HL-60 (cell line): ENCODE measurements at regions not wholly inside any gene's neighbourhood (a gene's known extent, or its start where the extent isn't known, plus 50 kb on each side); places are given as distances from the start of the nearest gene placed in this dataset.

ENCODE experiments used
- DNase-seq, 2 experiments: peaks; one replicate each; pipeline ENCODE4 v3.0.0-alpha.2; 2010 to 2020; ENCODE audit warnings: low read depth in 1 of 2, low spot score in 1 of 2
- H3K27ac ChIP-seq: fragments of 250-450 bp; sonication (Bioruptor Pico); replicated peaks from 2 replicates; pipeline ENCODE4 v1.5.1; 2020; ENCODE audit warnings: mild to moderate bottlenecking, moderate library complexity
- H3K27me3 ChIP-seq: fragments of 250-450 bp; sonication (Bioruptor Pico); 2 replicates; pipeline ENCODE4 v1.5.1; 2021; ENCODE audit warnings: mild to moderate bottlenecking, moderate library complexity; ENCODE audit not compliant: insufficient read depth, poor library complexity, severe bottlenecking
- H3K4me3 ChIP-seq: replicated peaks from 2 replicates; pipeline ENCODE4 v1.5.1; 2011; ENCODE audit warnings: mild to moderate bottlenecking, control low read depth, low read length; ENCODE audit not compliant: insufficient read depth
- GABPA ChIP-seq: IDR thresholded peaks from 2 replicates; pipeline ENCODE4 v1.6.1; 2012; ENCODE audit warnings: low read depth
- POLR2AphosphoS5 ChIP-seq: IDR thresholded peaks from 2 replicates; pipeline ENCODE4 v1.6.1; 2012; ENCODE audit warnings: low read depth
- REST ChIP-seq: IDR thresholded peaks from 2 replicates; pipeline ENCODE4 v1.6.1; 2012; ENCODE audit warnings: low read depth; ENCODE audit not compliant: insufficient replicate concordance
- SPI1 ChIP-seq: IDR thresholded peaks from 2 replicates; pipeline ENCODE4 v1.6.1; 2012; ENCODE audit warnings: low read depth, mild to moderate bottlenecking, borderline replicate concordance
- TF ChIP-seq, protein P1 (sequence below): IDR thresholded peaks from one replicate; pipeline ENCODE4 v1.5.1; 2011; ENCODE audit warnings: low read length, control low read depth, inconsistent platforms; ENCODE audit not compliant: insufficient read depth

- no peak for DNase-seq
- H3K4me3 ChIP-seq = no peak overlapping the region
- TF ChIP-seq REST (no peak), POLR2AphosphoS5 (no peak), GABPA (no peak), SPI1 (no peak)
- TF ChIP-seq, protein P1, sequence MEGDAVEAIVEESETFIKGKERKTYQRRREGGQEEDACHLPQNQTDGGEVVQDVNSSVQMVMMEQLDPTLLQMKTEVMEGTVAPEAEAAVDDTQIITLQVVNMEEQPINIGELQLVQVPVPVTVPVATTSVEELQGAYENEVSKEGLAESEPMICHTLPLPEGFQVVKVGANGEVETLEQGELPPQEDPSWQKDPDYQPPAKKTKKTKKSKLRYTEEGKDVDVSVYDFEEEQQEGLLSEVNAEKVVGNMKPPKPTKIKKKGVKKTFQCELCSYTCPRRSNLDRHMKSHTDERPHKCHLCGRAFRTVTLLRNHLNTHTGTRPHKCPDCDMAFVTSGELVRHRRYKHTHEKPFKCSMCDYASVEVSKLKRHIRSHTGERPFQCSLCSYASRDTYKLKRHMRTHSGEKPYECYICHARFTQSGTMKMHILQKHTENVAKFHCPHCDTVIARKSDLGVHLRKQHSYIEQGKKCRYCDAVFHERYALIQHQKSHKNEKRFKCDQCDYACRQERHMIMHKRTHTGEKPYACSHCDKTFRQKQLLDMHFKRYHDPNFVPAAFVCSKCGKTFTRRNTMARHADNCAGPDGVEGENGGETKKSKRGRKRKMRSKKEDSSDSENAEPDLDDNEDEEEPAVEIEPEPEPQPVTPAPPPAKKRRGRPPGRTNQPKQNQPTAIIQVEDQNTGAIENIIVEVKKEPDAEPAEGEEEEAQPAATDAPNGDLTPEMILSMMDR = no peak
Observed at GRCh38 chr6:108736832-108737231, 111.4 kb upstream of the ARMC2 start.

GRCh38 chr6:108737594-108738546 lies 110.4 kb upstream of the ARMC2 start:
- Histone ChIP-seq H3K4me3 (no peak overlapping the region), H3K27me3 (no peaks in the 10 kb centered on the region), H3K27ac (no peak overlapping the region)
- no peak for DNase-seq
- TF ChIP-seq SPI1 = no peak
- no peak for TF ChIP-seq POLR2AphosphoS5
- TF ChIP-seq, protein P1 = no peak
- no peak for TF ChIP-seq REST
- no peak for TF ChIP-seq GABPA

More at GRCh38 chr6:108736832-108737231, 111.4 kb upstream of the ARMC2 start:
- H3K27ac ChIP-seq = no peak overlapping the region
- H3K27me3 ChIP-seq = no peaks in the 10 kb centered on the region

GRCh38 chr6:108738684-108739416 lies 109.4 kb upstream of the ARMC2 start:
- no peak for DNase-seq
- Histone ChIP-seq H3K4me3 (no peak overlapping the region), H3K27ac (no peak overlapping the region), H3K27me3 (no peaks in the 10 kb centered on the region)
- TF ChIP-seq REST (no peak), POLR2AphosphoS5 (no peak), GABPA (no peak), SPI1 (no peak)
- TF ChIP-seq, protein P1 = no peak
